GM12873 (cell line): ENCODE measurements at regions not wholly inside any gene's neighbourhood (a gene's known extent, or its start where the extent isn't known, plus 50 kb on each side); places are given as distances from the start of the nearest gene placed in this dataset.

ENCODE experiments used
- TF ChIP-seq, protein P1 (sequence below): IDR thresholded peaks from 2 replicates; pipeline ENCODE4 v1.5.1; 2012; ENCODE audit warnings: low read depth, mild to moderate bottlenecking, moderate library complexity, low read length, control low read depth; ENCODE audit not compliant: insufficient read depth; ENCODE audit errors: missing control alignments

DNA sequence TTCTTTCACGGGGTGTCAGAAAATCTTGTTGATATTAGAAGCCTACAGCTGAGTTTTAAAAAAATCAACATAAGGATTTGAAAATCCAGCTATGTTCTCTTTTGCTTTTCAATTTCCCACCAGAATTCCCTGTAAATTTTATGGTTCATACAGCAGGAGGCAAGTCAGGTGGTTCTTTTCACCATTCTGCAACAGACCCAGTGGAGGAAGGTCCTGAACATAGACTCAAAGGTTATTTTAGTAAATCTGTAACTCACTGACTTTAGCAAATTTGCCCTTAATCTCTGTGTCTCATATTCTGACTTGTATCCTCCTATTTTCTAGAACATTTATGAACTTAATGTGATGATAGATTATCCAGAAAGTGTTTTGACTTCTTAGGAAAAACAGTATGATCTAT lies 235.4 kb upstream of the E2F7 start:
- TF ChIP-seq, protein P1, sequence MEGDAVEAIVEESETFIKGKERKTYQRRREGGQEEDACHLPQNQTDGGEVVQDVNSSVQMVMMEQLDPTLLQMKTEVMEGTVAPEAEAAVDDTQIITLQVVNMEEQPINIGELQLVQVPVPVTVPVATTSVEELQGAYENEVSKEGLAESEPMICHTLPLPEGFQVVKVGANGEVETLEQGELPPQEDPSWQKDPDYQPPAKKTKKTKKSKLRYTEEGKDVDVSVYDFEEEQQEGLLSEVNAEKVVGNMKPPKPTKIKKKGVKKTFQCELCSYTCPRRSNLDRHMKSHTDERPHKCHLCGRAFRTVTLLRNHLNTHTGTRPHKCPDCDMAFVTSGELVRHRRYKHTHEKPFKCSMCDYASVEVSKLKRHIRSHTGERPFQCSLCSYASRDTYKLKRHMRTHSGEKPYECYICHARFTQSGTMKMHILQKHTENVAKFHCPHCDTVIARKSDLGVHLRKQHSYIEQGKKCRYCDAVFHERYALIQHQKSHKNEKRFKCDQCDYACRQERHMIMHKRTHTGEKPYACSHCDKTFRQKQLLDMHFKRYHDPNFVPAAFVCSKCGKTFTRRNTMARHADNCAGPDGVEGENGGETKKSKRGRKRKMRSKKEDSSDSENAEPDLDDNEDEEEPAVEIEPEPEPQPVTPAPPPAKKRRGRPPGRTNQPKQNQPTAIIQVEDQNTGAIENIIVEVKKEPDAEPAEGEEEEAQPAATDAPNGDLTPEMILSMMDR = no peak

DNA sequence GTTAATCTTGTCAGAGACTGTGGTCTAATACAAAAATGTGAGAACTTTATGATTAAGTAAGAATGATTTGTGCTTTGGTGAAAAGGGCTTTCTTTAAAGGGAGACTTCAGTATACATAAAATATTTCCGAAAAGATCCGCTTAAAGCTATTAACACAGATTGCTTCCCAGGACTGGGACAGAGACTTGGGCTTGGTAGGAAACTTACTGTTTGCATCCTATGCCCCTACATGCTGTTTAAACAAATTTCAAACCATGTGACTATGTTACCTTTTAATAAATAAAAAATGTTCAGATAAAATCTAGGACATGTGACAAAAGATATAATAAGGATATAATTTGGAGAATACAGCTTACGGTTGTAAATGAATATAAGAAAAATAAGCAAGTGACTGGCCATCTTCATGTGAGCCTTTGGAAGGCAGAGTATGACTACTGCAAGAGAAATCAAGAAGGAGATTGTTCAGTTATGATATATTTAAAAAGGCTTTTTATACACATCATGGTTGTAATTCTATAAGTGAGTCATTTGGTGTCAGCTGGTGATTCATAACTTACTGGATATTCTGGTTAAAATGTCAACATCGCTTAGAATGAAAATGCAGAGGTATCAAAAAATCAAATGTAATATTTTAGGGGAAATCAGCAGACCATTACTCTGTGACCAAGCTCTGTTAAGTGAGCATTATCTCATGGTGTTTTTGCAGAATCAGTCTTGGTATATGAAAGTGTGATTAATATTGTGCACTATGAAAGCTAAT lies 234.7 kb upstream of the E2F7 start:
- TF ChIP-seq, protein P1 = no peak

DNA sequence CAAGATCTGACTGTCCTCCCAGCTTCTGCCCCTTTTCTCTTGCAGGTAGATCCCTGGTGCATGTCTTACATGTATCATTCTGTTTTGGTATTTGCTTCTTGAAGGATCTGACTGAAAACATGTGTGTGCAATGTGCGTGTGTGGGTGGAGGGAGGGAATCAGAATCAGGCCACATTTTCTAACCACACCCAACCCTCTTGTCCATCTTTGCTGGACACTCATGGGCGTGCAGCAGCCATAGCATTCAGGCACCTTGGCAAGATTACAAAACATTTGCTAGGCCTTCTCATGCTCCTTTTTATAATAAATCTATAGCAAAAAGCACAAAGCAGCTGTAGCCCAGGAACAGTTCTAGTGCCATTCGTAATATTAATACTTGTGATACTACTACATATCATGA lies 233.6 kb upstream of the E2F7 start:
- TF ChIP-seq, protein P1 = no peak

DNA sequence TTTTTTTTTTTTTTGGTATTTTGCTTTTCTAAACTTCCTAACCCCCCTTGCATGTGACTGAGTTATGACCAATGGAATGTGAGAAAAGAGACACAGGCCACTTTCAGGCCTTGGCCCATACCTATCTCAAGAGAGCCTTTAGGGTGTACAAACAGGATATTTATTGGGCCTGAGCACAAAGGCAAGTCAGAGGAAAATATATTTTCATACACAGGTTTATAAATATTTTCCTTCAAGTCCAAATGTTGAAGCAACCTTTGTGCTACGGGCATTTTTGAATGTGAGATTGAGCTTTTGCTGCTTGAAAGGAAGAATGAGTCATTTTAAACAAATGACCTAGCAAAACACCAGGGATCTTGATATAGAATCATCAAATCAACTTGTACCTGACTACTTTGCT lies 228.6 kb upstream of the E2F7 start:
- TF ChIP-seq, protein P1 = no peak

DNA sequence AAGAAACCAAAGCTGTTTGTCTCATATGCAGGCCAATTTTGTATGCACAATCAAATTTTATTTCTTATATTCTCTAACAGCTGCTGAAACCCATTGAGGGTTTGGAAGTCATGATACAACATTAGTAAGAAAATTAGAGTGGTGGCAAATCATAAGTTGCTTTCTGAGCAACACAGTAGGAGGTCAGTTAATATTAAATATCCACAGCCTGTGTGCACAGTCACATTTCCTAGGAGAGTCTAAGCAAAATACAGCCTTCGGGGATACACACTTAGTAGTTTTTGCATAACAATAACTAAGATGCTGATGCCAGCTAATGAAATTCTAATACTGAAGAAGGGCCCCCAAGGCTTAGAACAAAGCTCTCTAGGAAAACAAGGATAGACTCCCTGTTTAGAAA lies 209.6 kb upstream of the E2F7 start:
- TF ChIP-seq, protein P1 = no peak

DNA sequence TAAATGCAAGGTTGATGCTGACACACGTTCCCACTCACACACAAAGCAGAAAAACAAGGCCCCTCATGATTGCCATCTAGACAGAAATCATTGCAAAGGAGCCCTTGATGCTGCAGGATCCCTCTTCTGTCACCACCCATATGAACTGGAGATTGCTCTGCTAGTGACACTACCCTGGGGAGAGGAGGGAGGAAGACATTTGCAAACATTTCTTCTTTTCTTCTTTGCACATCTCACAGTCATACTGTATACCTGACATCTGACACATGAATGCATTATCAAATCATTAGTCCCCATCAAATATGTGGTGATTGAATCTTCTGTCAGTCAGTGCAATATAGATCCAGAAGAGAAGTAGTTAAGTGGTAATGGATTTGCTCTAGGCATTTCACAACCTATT lies 208.5 kb upstream of the E2F7 start:
- TF ChIP-seq, protein P1 = no peak

DNA sequence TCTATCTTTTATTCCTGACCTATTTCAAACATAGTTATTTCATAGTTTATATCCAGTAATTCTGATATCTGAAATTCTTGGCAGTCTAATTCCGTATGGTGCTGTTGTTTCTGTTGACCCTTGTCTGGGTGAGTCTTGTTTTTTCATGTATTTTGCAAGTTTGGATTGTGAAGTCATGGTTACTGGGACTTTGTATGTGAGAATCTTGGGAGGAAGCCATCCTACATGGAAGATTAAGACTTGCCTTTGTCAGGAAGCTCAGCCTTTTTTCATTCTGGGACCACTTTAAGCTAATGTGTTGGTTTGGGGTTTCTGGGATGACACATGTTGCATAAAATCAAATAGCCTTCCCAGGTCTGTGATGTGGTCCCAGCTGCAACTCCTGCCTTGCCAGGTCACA lies 191.6 kb upstream of the E2F7 start:
- TF ChIP-seq, protein P1 = no peak

DNA sequence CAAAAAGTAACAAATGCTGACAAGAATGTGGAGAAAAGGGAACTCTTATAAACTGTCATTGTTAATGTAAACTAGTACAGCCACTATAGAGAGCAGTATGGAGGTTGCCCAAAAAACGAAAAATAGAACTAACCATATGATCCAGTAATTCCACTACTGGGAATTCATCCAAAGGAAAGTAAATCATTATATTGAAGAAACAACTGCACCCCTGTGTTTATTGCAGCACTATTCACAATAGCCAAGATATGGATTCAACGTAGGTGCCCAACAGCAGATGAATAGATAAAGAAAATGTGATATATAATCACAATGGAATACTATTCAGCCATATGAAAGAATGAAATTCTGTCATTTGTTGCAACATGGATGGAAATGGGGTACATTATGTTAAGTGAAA lies 188.0 kb upstream of the E2F7 start:
- TF ChIP-seq, protein P1 = no peak
